Choroid plexus epithelial cell (primary cell): ENCODE measurements at regions not wholly inside any gene's neighbourhood (a gene's known extent, or its start where the extent isn't known, plus 50 kb on each side); places are given as distances from the start of the nearest gene placed in this dataset.
A peak's percentile ranks its signal among the peaks of the same experiment; 100 is the strongest.
"Not testable (repeated sequence)": the region's sequence is repeated elsewhere in the genome, so short reads cannot be mapped to it uniquely, and the experiment has no call there.

Experiments used
- DNase-seq: peaks from one replicate; pipeline ENCODE4 v3.0.0-alpha.2; 2010; ENCODE audit warnings: low read depth
- H3K4me3 ChIP-seq: 2 replicates; pipeline ENCODE4 v1.5.1; 2011; ENCODE audit warnings: low read depth, mild to moderate bottlenecking, control low read depth, low read length, moderate library complexity
- TF ChIP-seq, protein P1 (sequence below): conservative IDR thresholded peaks from 2 replicates; pipeline ENCODE4 v1.5.1; 2011; ENCODE audit warnings: low read depth, mild to moderate bottlenecking, control low read depth, inconsistent platforms, low read length, moderate library complexity

GRCh38 chr6:119495230-119495683, 145.7 kb upstream of the MAN1A1 start:
- no peak overlapping the region for H3K4me3 ChIP-seq
- TF ChIP-seq, protein P1, sequence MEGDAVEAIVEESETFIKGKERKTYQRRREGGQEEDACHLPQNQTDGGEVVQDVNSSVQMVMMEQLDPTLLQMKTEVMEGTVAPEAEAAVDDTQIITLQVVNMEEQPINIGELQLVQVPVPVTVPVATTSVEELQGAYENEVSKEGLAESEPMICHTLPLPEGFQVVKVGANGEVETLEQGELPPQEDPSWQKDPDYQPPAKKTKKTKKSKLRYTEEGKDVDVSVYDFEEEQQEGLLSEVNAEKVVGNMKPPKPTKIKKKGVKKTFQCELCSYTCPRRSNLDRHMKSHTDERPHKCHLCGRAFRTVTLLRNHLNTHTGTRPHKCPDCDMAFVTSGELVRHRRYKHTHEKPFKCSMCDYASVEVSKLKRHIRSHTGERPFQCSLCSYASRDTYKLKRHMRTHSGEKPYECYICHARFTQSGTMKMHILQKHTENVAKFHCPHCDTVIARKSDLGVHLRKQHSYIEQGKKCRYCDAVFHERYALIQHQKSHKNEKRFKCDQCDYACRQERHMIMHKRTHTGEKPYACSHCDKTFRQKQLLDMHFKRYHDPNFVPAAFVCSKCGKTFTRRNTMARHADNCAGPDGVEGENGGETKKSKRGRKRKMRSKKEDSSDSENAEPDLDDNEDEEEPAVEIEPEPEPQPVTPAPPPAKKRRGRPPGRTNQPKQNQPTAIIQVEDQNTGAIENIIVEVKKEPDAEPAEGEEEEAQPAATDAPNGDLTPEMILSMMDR, result no peak
- no peak for DNase-seq

GRCh38 chr6:119493980-119494379, 144.4 kb upstream of the MAN1A1 start:
- TF ChIP-seq, protein P1, result no peak

GRCh38 chr6:119491112-119491511, 141.6 kb upstream of the MAN1A1 start:
- not testable (repeated sequence) for DNase-seq, H3K4me3 ChIP-seq

More at GRCh38 chr6:119493980-119494379, 144.4 kb upstream of the MAN1A1 start:
- no peak for DNase-seq
- H3K4me3 ChIP-seq, result no peak overlapping the region

- DNase-seq, result not testable (repeated sequence)
Observed at GRCh38 chr6:119490050-119490449, 140.5 kb upstream of the MAN1A1 start.

GRCh38 chr6:119484598-119484997, 135.0 kb upstream of the MAN1A1 start:
- no peak overlapping the region for H3K4me3 ChIP-seq
- DNase-seq, result peak; percentile 67
- TF ChIP-seq, protein P1, result no peak

More at GRCh38 chr6:119490050-119490449, 140.5 kb upstream of the MAN1A1 start:
- H3K4me3 ChIP-seq, result not testable (repeated sequence)

DNA sequence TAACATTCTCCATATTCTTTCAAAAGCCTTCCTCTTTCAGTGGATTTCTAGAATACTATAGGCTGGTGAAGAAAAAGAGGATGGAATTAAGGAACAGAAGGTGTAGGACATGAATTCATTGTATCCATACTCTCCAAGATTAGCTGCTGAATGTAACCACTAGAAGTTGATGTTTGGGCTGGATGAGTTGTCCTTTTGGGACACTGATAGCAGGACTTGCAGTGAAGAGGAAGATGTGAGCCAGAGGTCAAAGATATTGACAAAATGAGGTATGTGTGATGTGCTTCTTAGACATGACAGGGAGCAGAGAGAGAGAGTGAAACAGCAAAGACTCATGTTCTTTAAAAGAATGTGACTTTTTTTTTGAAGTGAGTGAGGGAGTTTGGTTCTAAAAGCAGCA, 134.3 kb upstream of the MAN1A1 start:
- TF ChIP-seq, protein P1, result no peak
- no peak for DNase-seq
- no peak overlapping the region for H3K4me3 ChIP-seq

DNA sequence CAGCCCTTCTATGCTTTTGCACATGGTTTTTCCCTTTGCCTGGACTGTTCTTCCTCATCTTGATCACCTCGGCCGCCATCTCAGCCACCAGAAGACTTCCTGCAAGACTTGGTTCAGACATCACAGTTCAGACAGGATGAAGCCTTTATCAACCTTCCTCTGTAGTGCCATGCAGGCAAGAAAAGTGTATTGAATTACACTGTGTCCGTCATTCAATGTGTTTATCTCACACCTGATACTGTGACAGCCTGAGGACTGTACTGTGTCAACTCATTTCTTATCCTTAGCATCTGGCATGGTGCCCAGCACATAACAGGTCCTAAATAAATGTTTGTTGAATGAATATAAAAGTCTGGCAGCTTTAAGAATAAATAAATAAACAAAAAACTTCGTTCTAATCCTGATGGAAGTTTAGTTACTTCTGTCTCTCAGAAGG, 133.3 kb upstream of the MAN1A1 start:
- no peak for DNase-seq
- TF ChIP-seq, protein P1, result no peak

GRCh38 chr6:119481976-119482375, 132.4 kb upstream of the MAN1A1 start:
- no peak overlapping the region for H3K4me3 ChIP-seq
- DNase-seq, result peak; percentile 22
- TF ChIP-seq, protein P1, result no peak

More for the DNA sequence above, 133.3 kb upstream of the MAN1A1 start:
- H3K4me3 ChIP-seq, result no peak overlapping the region
